IMR-90 (cell line): ENCODE measurements at regions not wholly inside any gene's neighbourhood (a gene's known extent, or its start where the extent isn't known, plus 50 kb on each side); places are given as distances from the start of the nearest gene placed in this dataset.

ENCODE experiments used
- ATAC-seq: fragments of 200-7000 bp; cut with Tn5 transposase; 2 replicates; pipeline ENCODE4 v1.9.1; 2020; ENCODE audit warnings: low read depth, mild to moderate bottlenecking, moderate library complexity
- BruUV-seq: library from RNA; stranded (reverse); fragments of 400-500 nt; replicated peaks from 2 replicates; lab custom pipeline; 2021; lab: Mats Ljungman, UMichigan
- CTCF ChIA-PET: fragments of 300-600 bp; formaldehyde crosslinking; extraction: SDS; loops from one replicate; lab custom pipeline; 2021; ENCODE audit warnings: antibody characterized with exemption; lab: Yijun Ruan, JAX
- POLR2A ChIA-PET: fragments of 300-600 bp; sonication (Branson Sonifier 250); formaldehyde crosslinking; loops from one replicate; lab custom pipeline; 2022; ENCODE audit warnings: antibody characterized with exemption; ENCODE audit not compliant: unreplicated experiment; lab: Charles Lee
- DNase-seq: peaks from one replicate; pipeline ENCODE4 v3.0.0; 2013
- H2AFZ ChIP-seq: replicated peaks from 2 replicates; pipeline ENCODE3; 2013; ENCODE audit warnings: low read length, mild to moderate bottlenecking; ENCODE audit not compliant: poor library complexity
- H2AK5ac ChIP-seq: 2 replicates; pipeline ENCODE4 v1.6.1; 2013; ENCODE audit warnings: low read depth, low read length, inconsistent platforms
- H2AK9ac ChIP-seq: replicated peaks from 2 replicates; pipeline ENCODE3; 2013; ENCODE audit warnings: mild to moderate bottlenecking, low read depth, low read length, moderate library complexity; ENCODE audit not compliant: poor library complexity
- H2BK120ac ChIP-seq: 2 replicates; pipeline ENCODE4 v1.6.1; 2013; ENCODE audit warnings: low read depth, low read length, inconsistent platforms
- H2BK15ac ChIP-seq: 3 replicates; pipeline ENCODE4 v1.6.1; 2013; ENCODE audit warnings: low read depth, low read length, inconsistent platforms
- H2BK20ac ChIP-seq: 2 replicates; pipeline ENCODE4 v1.6.1; 2013; ENCODE audit warnings: low read depth, mild to moderate bottlenecking, inconsistent platforms, low read length, moderate library complexity
- H2BK5ac ChIP-seq: 2 replicates; pipeline ENCODE4 v1.6.1; 2013; ENCODE audit warnings: mild to moderate bottlenecking, low read depth, low read length, inconsistent platforms; ENCODE audit not compliant: poor library complexity, severe bottlenecking
- H3K14ac ChIP-seq: replicated peaks from 2 replicates; pipeline ENCODE4 v1.6.1; 2013; ENCODE audit warnings: low read depth, low read length, inconsistent platforms
- H3K18ac ChIP-seq: 2 replicates; pipeline ENCODE4 v1.6.1; 2013; ENCODE audit warnings: low read depth, low read length, control low read depth
- H3K23ac ChIP-seq: 2 replicates; pipeline ENCODE4 v1.6.1; 2013; ENCODE audit warnings: low read depth, low read length, inconsistent platforms
- H3K27ac ChIP-seq: 2 replicates; pipeline ENCODE4 v1.5.1; 2013; ENCODE audit warnings: mild to moderate bottlenecking, control low read depth, low read length; ENCODE audit not compliant: insufficient read depth
- H3K27me3 ChIP-seq: 2 replicates; pipeline ENCODE4 v1.6.1; 2013; ENCODE audit warnings: low read length; ENCODE audit not compliant: control insufficient read depth, insufficient read depth
- H3K36me3 ChIP-seq: 2 replicates; pipeline ENCODE4 v1.6.1; 2013; ENCODE audit warnings: low read length, mixed read lengths; ENCODE audit not compliant: control insufficient read depth, insufficient read depth
- H3K4ac ChIP-seq: 2 replicates; pipeline ENCODE4 v1.6.1; 2013; ENCODE audit warnings: low read depth, low read length, inconsistent platforms
- H3K4me1 ChIP-seq: 2 replicates; pipeline ENCODE4 v1.6.1; 2013; ENCODE audit warnings: low read length, mixed read lengths; ENCODE audit not compliant: control insufficient read depth, insufficient read depth
- H3K4me2 ChIP-seq: 2 replicates; pipeline ENCODE4 v1.6.1; 2013; ENCODE audit warnings: low read depth, mild to moderate bottlenecking, control low read depth, low read length, moderate library complexity
- H3K4me3 ChIP-seq: 2 replicates; pipeline ENCODE4 v1.5.1; 2013; ENCODE audit warnings: low read depth, mild to moderate bottlenecking, control low read depth, low read length, moderate library complexity; ENCODE audit not compliant: insufficient read depth
- H3K56ac ChIP-seq: 2 replicates; pipeline ENCODE4 v1.6.1; 2013; ENCODE audit warnings: low read length, inconsistent platforms; ENCODE audit not compliant: insufficient read depth; ENCODE audit errors: extremely low read depth
- H3K79me1 ChIP-seq, 2 experiments: 2 replicates each; pipeline ENCODE4 v1.6.1; 2013; ENCODE audit warnings: low read length in 2 of 2, inconsistent platforms in 1 of 2, low read depth in 1 of 2
- H3K9ac ChIP-seq: 2 replicates; pipeline ENCODE4 v1.6.1; 2013; ENCODE audit warnings: low read depth, low read length, control low read depth
- H3K9me1 ChIP-seq: 2 replicates; pipeline ENCODE4 v1.6.1; 2013; ENCODE audit warnings: low read length, inconsistent platforms; ENCODE audit not compliant: insufficient read depth
- H3K9me3 ChIP-seq: 2 replicates; pipeline ENCODE4 v1.6.1; 2013; ENCODE audit warnings: low read length; ENCODE audit not compliant: control insufficient read depth, insufficient read depth
- H4K20me1 ChIP-seq: 2 replicates; pipeline ENCODE4 v1.6.1; 2013; ENCODE audit warnings: low read length, inconsistent platforms; ENCODE audit not compliant: insufficient read depth
- H4K5ac ChIP-seq: 2 replicates; pipeline ENCODE4 v1.6.1; 2013; ENCODE audit warnings: mild to moderate bottlenecking, low read depth, low read length, control low read depth
- H4K8ac ChIP-seq, 2 experiments: 2 replicates each; pipeline ENCODE4 v1.6.1; 2013; ENCODE audit warnings: low read depth in 2 of 2, low read length in 2 of 2, control low read depth in 1 of 2, inconsistent platforms in 1 of 2
- H4K91ac ChIP-seq: 2 replicates; pipeline ENCODE4 v1.6.1; 2013; ENCODE audit warnings: low read depth, low read length, inconsistent platforms; ENCODE audit not compliant: insufficient read depth
- BHLHE40 ChIP-seq: fragments of 150-350 bp; IDR thresholded peaks from 2 replicates; pipeline ENCODE4 v1.6.1; 2016; ENCODE audit warnings: mild to moderate bottlenecking, low read depth, low read length
- CHD1 ChIP-seq: IDR thresholded peaks from 2 replicates; pipeline ENCODE4 v1.6.1; 2012; ENCODE audit warnings: low read depth, low read length, improper control_type of control experiment
- ELK1 ChIP-seq: fragments of 150-350 bp; IDR thresholded peaks from 2 replicates; pipeline ENCODE4 v1.6.1; 2016; ENCODE audit warnings: low read depth, mild to moderate bottlenecking, low read length, moderate library complexity, borderline replicate concordance
- FOS ChIP-seq: fragments of 150-350 bp; IDR thresholded peaks from 2 replicates; pipeline ENCODE4 v1.6.1; 2016; ENCODE audit warnings: low read depth, low read length
- MAFK ChIP-seq: IDR thresholded peaks from 2 replicates; pipeline ENCODE4 v1.6.1; 2012; ENCODE audit warnings: low read depth, low read length, improper control_type of control experiment
- MAZ ChIP-seq: IDR thresholded peaks from 2 replicates; pipeline ENCODE4 v1.6.1; 2012; ENCODE audit warnings: low read depth, mild to moderate bottlenecking, low read length, improper control_type of control experiment, moderate library complexity, borderline replicate concordance
- MXI1 ChIP-seq: IDR thresholded peaks from 2 replicates; pipeline ENCODE4 v1.6.1; 2012; ENCODE audit warnings: low read depth, mild to moderate bottlenecking, low read length, moderate library complexity, borderline replicate concordance
- NFE2L2 ChIP-seq: fragments of 150-350 bp; IDR thresholded peaks from 2 replicates; pipeline ENCODE4 v1.6.1; 2016; ENCODE audit warnings: low read depth, mild to moderate bottlenecking, low read length
- POLR2A ChIP-seq: IDR thresholded peaks from 2 replicates; pipeline ENCODE4 v1.6.1; 2012; ENCODE audit warnings: mild to moderate bottlenecking, low read depth, low read length
- RAD21 ChIP-seq: IDR thresholded peaks from 2 replicates; pipeline ENCODE4 v1.6.1; 2012; ENCODE audit warnings: low read length, improper control_type of control experiment
- RCOR1 ChIP-seq: IDR thresholded peaks from 2 replicates; pipeline ENCODE4 v1.6.1; 2012; ENCODE audit warnings: mild to moderate bottlenecking, low read length, improper control_type of control experiment; ENCODE audit not compliant: insufficient replicate concordance
- RFX5 ChIP-seq: IDR thresholded peaks from 2 replicates; pipeline ENCODE4 v1.8.0; 2012; ENCODE audit warnings: low read depth, mild to moderate bottlenecking, low read length, moderate library complexity
- SMC3 ChIP-seq: fragments of 150-350 bp; IDR thresholded peaks from 2 replicates; pipeline ENCODE4 v1.6.1; 2016; ENCODE audit warnings: low read depth, mild to moderate bottlenecking, antibody characterized with exemption, low read length, moderate library complexity
- WGBS, 2 experiments: methylation state at CpG; one replicate each; pipeline versions ENCODE4 v1.1.5 to v1.1.7; 2013; ENCODE audit warnings: missing lambda C conversion rate in 2 of 2; ENCODE audit not compliant: insufficient read length in 1 of 2; ENCODE audit errors: extremely low coverage in 2 of 2; 5-methylcytosine and 5-hydroxymethylcytosine counted together
- dilution Hi-C: fragments of 300-500 bp; cut with HindIII; formaldehyde crosslinking; loops from one replicate; pipeline ENCODE4 v1.14.3; 2018; ENCODE audit warnings: low sequenced_read_pairs; ENCODE audit not compliant: unreplicated experiment
- in situ Hi-C: fragments of 300-500 bp; cut with MboI; formaldehyde crosslinking; loops from 3 replicates; pipeline ENCODE4 v1.14.3; 2019; ENCODE audit warnings: low sequenced_read_pairs, inconsistent platforms, mixed read lengths
- intact Hi-C: fragments of 100-400 bp; cut with micrococcal nuclease; formaldehyde crosslinking; loops from 2 replicates; pipeline ENCODE4 v1.10.0; 2022
- TF ChIP-seq, protein P1 (sequence below): fragments of 150-350 bp; IDR thresholded peaks from 2 replicates; pipeline ENCODE4 v1.6.1; 2017; ENCODE audit warnings: mild to moderate bottlenecking, antibody characterized with exemption, low read length, low read depth
- TF ChIP-seq, protein P2 (sequence below): conservative IDR thresholded peaks from 2 replicates; pipeline ENCODE4 v1.5.1; 2012; ENCODE audit warnings: mild to moderate bottlenecking, low read depth, low read length, improper control_type of control experiment

DNA sequence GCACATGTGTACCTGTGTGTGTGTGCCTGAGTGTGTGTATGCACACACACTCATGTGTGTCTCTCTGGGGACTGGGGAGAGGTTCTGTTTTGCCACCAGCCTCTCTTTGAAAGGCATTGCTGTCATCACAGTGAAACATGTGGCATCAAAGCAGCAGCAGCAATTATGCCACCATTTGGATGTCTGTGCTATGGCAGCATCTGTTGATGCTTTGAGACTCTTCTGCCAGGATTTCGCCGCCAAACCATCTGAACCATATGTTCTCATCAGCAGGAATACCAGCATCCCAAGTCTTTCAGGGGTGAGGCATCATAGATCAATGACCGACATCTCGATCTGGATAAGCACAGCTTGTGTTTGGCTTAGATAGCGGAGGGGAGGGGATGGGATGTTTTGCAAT is 168.6 kb downstream of the FAT3 start:
- DNase-seq (no peak), ATAC-seq (no peak)
- no peaks in the 10 kb centered on the region for H3K36me3 ChIP-seq
- TF ChIP-seq, protein P1, sequence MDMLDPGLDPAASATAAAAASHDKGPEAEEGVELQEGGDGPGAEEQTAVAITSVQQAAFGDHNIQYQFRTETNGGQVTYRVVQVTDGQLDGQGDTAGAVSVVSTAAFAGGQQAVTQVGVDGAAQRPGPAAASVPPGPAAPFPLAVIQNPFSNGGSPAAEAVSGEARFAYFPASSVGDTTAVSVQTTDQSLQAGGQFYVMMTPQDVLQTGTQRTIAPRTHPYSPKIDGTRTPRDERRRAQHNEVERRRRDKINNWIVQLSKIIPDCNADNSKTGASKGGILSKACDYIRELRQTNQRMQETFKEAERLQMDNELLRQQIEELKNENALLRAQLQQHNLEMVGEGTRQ: no peak
- TF ChIP-seq RFX5 (no peak), MAZ (no peak), POLR2A (no peak), MXI1 (no peak), BHLHE40 (no peak), ELK1 (no peak), RAD21 (no peak), SMC3 (no peak), RCOR1 (no peak), FOS (no peak), MAFK (no peak), CHD1 (no peak), NFE2L2 (no peak)
- TF ChIP-seq, protein P2, sequence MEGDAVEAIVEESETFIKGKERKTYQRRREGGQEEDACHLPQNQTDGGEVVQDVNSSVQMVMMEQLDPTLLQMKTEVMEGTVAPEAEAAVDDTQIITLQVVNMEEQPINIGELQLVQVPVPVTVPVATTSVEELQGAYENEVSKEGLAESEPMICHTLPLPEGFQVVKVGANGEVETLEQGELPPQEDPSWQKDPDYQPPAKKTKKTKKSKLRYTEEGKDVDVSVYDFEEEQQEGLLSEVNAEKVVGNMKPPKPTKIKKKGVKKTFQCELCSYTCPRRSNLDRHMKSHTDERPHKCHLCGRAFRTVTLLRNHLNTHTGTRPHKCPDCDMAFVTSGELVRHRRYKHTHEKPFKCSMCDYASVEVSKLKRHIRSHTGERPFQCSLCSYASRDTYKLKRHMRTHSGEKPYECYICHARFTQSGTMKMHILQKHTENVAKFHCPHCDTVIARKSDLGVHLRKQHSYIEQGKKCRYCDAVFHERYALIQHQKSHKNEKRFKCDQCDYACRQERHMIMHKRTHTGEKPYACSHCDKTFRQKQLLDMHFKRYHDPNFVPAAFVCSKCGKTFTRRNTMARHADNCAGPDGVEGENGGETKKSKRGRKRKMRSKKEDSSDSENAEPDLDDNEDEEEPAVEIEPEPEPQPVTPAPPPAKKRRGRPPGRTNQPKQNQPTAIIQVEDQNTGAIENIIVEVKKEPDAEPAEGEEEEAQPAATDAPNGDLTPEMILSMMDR: no peak
- no peaks in the 10 kb centered on the region for H3K79me1 ChIP-seq
- intact Hi-C loops (no loop called here), dilution Hi-C loops (no loop called here), in situ Hi-C loops (no loop called here)
- BruUV-seq: no TSS peak
- H3K27ac ChIP-seq: no peak overlapping the region
- H2AK5ac ChIP-seq: no peak overlapping the region
- no peak overlapping the region for H3K18ac ChIP-seq
- no peak overlapping the region for H2BK5ac ChIP-seq
- no peak overlapping the region for H4K91ac ChIP-seq
- H3K4me3 ChIP-seq: no peak overlapping the region
- no peak overlapping the region for H2AFZ ChIP-seq
- H3K14ac ChIP-seq: no peak overlapping the region
- H3K9me3 ChIP-seq: no peaks in the 10 kb centered on the region
- H3K23ac ChIP-seq: no peak overlapping the region
- no peak overlapping the region for H2BK120ac ChIP-seq
- no peaks in the 10 kb centered on the region for H4K20me1 ChIP-seq
- ChIA-PET CTCF (no interaction called here), POLR2A (no interaction called here)
- H4K5ac ChIP-seq: no peak overlapping the region
- no peak overlapping the region for H3K4ac ChIP-seq
- no peak overlapping the region for H3K9ac ChIP-seq
- H2AK9ac ChIP-seq: no peak overlapping the region
- H3K4me2 ChIP-seq: no peak overlapping the region
- WGBS, 2 experiments: no CpG with 5 or more reads among the region's 5 CpGs
- H3K27me3 ChIP-seq: no peaks in the 10 kb centered on the region; the same call in 1 of the 2 replicates
- no peak overlapping the region for H2BK15ac ChIP-seq
- H2BK20ac ChIP-seq: no peak overlapping the region
- no peak overlapping the region for H4K8ac ChIP-seq
- no peak overlapping the region for H3K56ac ChIP-seq
- no peaks in the 10 kb centered on the region for H3K4me1 ChIP-seq
- H3K9me1 ChIP-seq: no peaks in the 10 kb centered on the region
